ENCODE measurements at regions not wholly inside any gene's neighbourhood (a gene's known extent, or its start where the extent isn't known, plus 50 kb on each side); places are given as distances from the start of the nearest gene placed in this dataset.
"Not testable (repeated sequence)": the region's sequence is repeated elsewhere in the genome, so short reads cannot be mapped to it uniquely, and the experiment has no call there.

DNA sequence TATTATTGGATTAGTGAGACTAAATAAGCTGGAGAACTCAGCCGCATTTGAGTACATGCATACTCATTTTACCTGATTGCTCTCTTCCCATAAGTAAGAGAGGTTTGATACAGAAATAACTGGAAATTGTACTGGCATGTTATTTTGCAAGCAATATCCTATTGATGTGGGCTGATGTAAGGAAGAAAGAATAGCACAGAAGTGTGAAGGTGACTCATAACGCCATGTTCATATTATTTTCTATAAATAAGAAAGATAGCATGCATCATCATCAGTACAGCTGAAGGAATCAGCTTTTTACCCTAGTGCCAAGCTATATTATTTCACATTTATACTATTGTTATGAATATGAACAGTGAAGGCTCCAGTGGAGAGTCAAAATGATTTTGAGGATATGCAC, 138.3 kb upstream of the FAM47A start:
- no peak for DNase-seq (ENCODE audit: low spot score)

DNA sequence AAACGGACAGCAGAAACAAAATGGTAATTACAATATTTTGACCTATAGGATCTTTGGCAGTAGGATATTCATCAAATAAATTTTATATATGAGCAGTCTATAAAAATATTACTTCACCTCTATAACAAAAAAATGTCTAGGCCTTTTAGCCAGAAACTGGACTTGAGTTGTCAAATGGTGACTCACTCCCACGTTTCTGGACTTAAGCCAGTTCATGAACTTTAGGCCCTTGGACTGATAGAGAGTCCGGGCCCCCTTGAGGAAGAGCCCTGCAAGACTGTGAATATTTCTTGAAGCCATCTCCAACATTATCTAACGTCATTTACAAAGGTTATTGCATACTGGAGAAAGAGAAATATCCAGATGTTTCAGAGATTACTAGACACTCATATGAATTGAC, 106.8 kb upstream of the FAM47A start:
- DNase-seq (ENCODE audit: low spot score), result no peak

DNA sequence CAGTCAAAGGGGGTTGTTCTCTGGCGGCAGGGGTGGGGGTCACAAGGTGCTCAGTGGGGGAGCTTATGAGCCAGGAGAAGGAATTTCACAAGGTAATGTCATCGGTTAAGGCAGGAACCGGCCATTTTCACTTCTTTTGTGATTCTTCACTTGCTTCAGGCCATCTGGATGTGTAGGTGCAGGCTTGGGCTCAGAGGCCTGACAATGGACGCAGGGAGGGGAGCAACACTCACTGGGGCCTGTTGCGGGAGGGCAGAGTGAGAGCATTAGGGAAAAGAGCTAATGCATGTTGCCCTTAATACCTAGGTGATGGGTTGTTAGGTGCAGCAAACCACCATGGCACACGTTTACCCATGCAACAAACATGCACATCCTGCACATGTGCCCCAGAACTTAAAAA, 98.0 kb upstream of the FAM47A start:
- not testable (repeated sequence) for DNase-seq (ENCODE audit: low spot score)

DNA sequence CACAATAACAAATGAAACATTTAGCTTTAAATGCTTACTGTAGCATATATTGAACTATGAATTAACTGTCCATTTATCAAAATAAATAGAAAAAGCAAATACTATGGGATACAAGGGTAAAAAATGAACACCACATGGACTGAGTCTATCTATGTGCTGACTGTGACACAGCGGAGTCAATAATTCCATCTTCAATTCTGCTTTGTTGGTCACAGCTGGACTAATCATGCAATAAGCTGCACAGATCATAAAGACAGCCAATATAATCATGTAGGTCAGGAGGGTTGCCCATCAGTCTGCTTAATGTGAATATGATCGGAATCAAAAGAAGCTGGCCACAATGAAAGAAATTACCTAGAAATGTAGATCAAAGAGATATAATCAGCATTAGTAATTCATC, 95.7 kb upstream of the FAM47A start:
- DNase-seq (ENCODE audit: low spot score), result no peak

DNA sequence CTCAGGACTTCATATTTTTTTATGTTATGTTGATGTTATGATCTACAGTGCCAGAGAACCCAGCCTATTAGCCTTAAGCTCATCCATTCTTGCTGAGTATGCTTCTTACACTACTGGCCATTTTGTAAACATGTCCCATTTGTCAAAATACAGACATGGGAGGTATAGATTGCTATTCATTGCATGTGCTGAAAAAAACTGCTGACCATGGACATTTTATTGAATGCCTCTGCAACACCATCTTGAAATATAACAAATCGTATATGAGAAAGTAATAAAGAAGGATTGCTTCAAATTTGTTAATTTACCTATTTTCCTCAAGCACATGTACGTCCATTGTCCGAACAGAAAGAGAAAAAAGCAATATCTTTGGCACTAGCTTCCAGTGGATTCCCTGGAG, 91.5 kb upstream of the FAM47A start:
- no peak for DNase-seq (ENCODE audit: low spot score)

DNA sequence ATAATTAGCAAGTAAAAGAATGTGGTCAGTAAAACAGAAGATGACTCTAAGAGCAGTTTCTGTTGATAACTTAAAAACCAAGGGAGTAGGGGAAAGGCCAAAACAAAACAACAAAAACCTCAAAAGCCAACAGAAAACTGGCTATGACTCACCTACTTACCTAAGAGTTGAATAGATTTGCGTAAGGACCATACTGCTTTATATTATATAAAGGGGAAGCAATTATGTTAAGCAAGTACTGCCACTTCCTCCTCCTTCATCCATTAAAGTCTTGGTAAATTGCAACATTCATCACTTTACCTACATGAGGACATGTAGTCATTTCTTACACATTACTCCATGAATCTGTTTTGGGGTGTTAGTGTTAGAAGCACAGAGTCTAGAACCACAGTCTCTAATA, 85.9 kb upstream of the FAM47A start:
- DNase-seq (ENCODE audit: low spot score), result no peak

DNA sequence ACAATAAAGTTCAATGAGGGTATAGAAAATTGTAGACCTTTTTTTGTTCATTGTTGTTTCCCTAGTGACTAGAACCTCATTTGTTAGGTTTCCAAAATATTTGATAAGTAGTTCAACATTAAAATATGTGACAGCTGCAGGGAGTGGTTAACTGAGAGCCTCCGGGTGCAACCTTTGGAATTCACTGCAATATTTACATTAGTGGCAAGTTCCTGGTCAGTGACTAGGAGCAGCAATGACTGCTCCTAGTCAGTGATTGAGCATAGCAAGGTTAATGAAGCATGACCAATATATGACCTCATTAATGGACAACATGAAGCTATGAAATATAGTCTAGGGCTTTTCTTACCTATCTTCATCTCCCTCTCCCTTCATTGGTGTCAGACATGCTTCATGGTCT, 65.8 kb upstream of the FAM47A start:
- peak; percentile 3 for DNase-seq (ENCODE audit: low spot score)
